ENCODE measurements at regions not wholly inside any gene's neighbourhood (a gene's known extent, or its start where the extent isn't known, plus 50 kb on each side); places are given as distances from the start of the nearest gene placed in this dataset.

- POLR2A ChIA-PET, result no interaction called here
- ATAC-seq (ENCODE audit: low read depth), result no peak
These were observed 1135.5 kb downstream of the JRKL start for GRCh38 chr11:97525273-97525672.

More at GRCh38 chr11:97525273-97525672, 1135.5 kb downstream of the JRKL start:
- H3K36me3 ChIP-seq (replicated peaks in 1 of 2; ENCODE audit: control extremely low read depth in 1 of 2, control insufficient read depth in 1 of 2, extremely low read depth in 1 of 2, insufficient read depth in 2 of 2, low read length in 1 of 2), result no peaks in the 10 kb centered on the region
- CTCF ChIA-PET, result interaction anchor here (0.6 kb wide), 1 partner anchor 218 kb away, joined by 3 read pairs; no protein-coding TSS in a partner anchor
- no peaks in the 10 kb centered on the region for H3K4me1 ChIP-seq (ENCODE audit: control insufficient read depth in 2 of 2, insufficient read depth in 2 of 2, low read length in 2 of 2)
- WGBS (ENCODE audit: insufficient coverage), result no CpG with 5 or more reads among the region's 2 CpGs
- no peak overlapping the region for H3K27ac ChIP-seq (ENCODE audit: low read length in 2 of 2)
- no peak overlapping the region for H3K27ac Mint-ChIP-seq
- peaks cover 0 to 3% (median 3%) of the 10 kb centered on the region in 3 donors for H3K9me3 ChIP-seq (ENCODE audit: control extremely low read depth in 1 of 3, control insufficient read depth in 2 of 3, insufficient read depth in 1 of 3, low read length in 2 of 3)
- no peak overlapping the region for H3K9ac ChIP-seq (ENCODE audit: low read length)
- no peaks in the 10 kb centered on the region for H3K4me1 Mint-ChIP-seq
- peaks cover 4% of the 10 kb centered on the region for H3K9me3 Mint-ChIP-seq (ENCODE audit: insufficient read depth)
- no peak overlapping the region for H3K4me3 ChIP-seq (ENCODE audit: control extremely low read depth in 1 of 5, extremely low read depth in 1 of 5, insufficient read depth in 1 of 5, low read depth in 2 of 5, low read length in 4 of 5)
- no peak overlapping the region for H3K4me2 ChIP-seq (replicated peaks; ENCODE audit: low read depth, low read length, poor library complexity, severe bottlenecking)
- intact Hi-C loops (cut with micrococcal nuclease), result no loop called here
- H3K4me3 Mint-ChIP-seq, result no peak overlapping the region
- TF ChIP-seq EZH2 (IDR thresholded peaks at IDR 0.05; ENCODE audit: borderline replicate concordance, insufficient read depth, low read depth, low read length, poor library complexity, severe bottlenecking) (no peak), CTCF (IDR thresholded peaks at IDR 0.05) (no peak)
- no peak for DNase-seq
- H3K27me3 ChIP-seq (replicated peaks in 1 of 4; ENCODE audit: control extremely low read depth in 1 of 4, control insufficient read depth in 3 of 4, insufficient read depth in 4 of 4, low read length in 3 of 4), result no peaks in the 10 kb centered on the region
- H3K27me3 Mint-ChIP-seq, result no peaks in the 10 kb centered on the region
- H3K79me2 ChIP-seq (ENCODE audit: control insufficient read depth, insufficient read depth, low read length), result no peaks in the 10 kb centered on the region
- H2AFZ ChIP-seq (ENCODE audit: insufficient read depth, low read depth, low read length, poor library complexity, severe bottlenecking), result no peak overlapping the region
- no peaks in the 10 kb centered on the region for H4K20me1 ChIP-seq (ENCODE audit: control insufficient read depth, insufficient read depth, low read length, poor library complexity, severe bottlenecking)
